ENCODE measurements at regions not wholly inside any gene's neighbourhood (a gene's known extent, or its start where the extent isn't known, plus 50 kb on each side); places are given as distances from the start of the nearest gene placed in this dataset.
A peak's percentile ranks its signal among the peaks of the same experiment; 100 is the strongest.

- no peak for TF ChIP-seq CHD7 (IDR thresholded peaks at IDR 0.05; ENCODE audit: insufficient replicate concordance, low read length)
- 0 out of 2 replicates have a peak, but pooled peaks have one; percentile 19 for TF ChIP-seq YY1 (IDR thresholded peaks at IDR 0.05; ENCODE audit: low read depth, low read length)
- TF ChIP-seq KDM5A (IDR thresholded peaks at IDR 0.05; ENCODE audit: low read length) = no peak
- peak; percentile 65 for TF ChIP-seq TEAD4 (IDR thresholded peaks at IDR 0.05; ENCODE audit: low read depth, low read length)
- peak; percentile 37 to 80 (median 78) for TF ChIP-seq CTCF (IDR thresholded peaks at IDR 0.05; ENCODE audit: control extremely low read depth in 1 of 3, insufficient read depth in 1 of 3, low read depth in 1 of 3, low read length in 3 of 3)
Measured at GRCh38 chr13:106083620-106084350, 451.7 kb downstream of the EFNB2 start (continued).
